ENCODE measurements at regions not wholly inside any gene's neighbourhood (a gene's known extent, or its start where the extent isn't known, plus 50 kb on each side); places are given as distances from the start of the nearest gene placed in this dataset.
"Not testable (repeated sequence)": the region's sequence is repeated elsewhere in the genome, so short reads cannot be mapped to it uniquely, and the experiment has no call there.

DNA sequence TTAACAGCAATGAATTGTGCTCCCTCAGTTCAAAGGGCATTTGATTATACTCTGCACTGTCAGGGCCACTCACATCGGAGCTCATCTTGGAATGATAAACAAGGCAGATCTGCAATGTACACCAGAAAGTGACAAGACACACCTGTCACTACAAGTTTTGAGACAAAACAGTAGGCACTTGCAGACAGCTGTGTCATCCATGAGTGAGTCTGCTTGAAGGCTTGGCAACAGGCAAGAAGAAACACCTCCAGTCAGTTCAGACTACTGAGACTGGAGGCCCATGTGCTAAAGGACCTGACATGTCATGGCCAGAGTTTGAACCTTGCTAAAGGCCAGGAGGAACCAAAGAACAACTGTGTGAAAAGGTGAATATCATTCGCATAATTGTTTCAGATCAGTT lies 354.5 kb downstream of the CEP170 start:
- TF ChIP-seq SPI1 (IDR thresholded peaks at IDR 0.05; ENCODE audit: borderline replicate concordance, low read depth, low read length); ZBTB1 (CRISPR knock-in tag; IDR thresholded peaks at IDR 0.05; ENCODE audit: borderline replicate concordance, low read depth); KAT8 (IDR thresholded peaks at IDR 0.05; ENCODE audit: low read depth); E2F8 (IDR thresholded peaks at IDR 0.05; ENCODE audit: low read depth, partially characterized antibody); POLR2B (IDR thresholded peaks at IDR 0.05; ENCODE audit: low read depth, partially characterized antibody); GTF2F1 (IDR thresholded peaks at IDR 0.05; ENCODE audit: low read depth, low read length); MAZ (CRISPR knock-in tag; conservative IDR thresholded peaks at IDR 0.05 in 1 of 2, IDR thresholded peaks at IDR 0.05 in 1 of 2); ZNF143 (CRISPR knock-in tag; IDR thresholded peaks at IDR 0.05); STAT6 (CRISPR knock-in tag; IDR thresholded peaks at IDR 0.05); ZC3H11A (IDR thresholded peaks at IDR 0.05; ENCODE audit: low read depth, low read length); SMARCA4 (IDR thresholded peaks at IDR 0.05); CBX5 (IDR thresholded peaks at IDR 0.05; ENCODE audit: borderline replicate concordance, low read depth); SNAPC5 (CRISPR knock-in tag; IDR thresholded peaks at IDR 0.05): not testable (repeated sequence)
- TF ChIP-seq, protein P1, sequence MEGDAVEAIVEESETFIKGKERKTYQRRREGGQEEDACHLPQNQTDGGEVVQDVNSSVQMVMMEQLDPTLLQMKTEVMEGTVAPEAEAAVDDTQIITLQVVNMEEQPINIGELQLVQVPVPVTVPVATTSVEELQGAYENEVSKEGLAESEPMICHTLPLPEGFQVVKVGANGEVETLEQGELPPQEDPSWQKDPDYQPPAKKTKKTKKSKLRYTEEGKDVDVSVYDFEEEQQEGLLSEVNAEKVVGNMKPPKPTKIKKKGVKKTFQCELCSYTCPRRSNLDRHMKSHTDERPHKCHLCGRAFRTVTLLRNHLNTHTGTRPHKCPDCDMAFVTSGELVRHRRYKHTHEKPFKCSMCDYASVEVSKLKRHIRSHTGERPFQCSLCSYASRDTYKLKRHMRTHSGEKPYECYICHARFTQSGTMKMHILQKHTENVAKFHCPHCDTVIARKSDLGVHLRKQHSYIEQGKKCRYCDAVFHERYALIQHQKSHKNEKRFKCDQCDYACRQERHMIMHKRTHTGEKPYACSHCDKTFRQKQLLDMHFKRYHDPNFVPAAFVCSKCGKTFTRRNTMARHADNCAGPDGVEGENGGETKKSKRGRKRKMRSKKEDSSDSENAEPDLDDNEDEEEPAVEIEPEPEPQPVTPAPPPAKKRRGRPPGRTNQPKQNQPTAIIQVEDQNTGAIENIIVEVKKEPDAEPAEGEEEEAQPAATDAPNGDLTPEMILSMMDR (IDR thresholded peaks at IDR 0.05 in 2 of 3, conservative IDR thresholded peaks at IDR 0.05 in 1 of 3; ENCODE audit: insufficient read depth in 2 of 3, low read depth in 1 of 3, low read length in 3 of 3), result not testable (repeated sequence)

Measured in K562 (cell line).